Neural progenitor cell (in vitro differentiated cells): ENCODE measurements at regions not wholly inside any gene's neighbourhood (a gene's known extent, or its start where the extent isn't known, plus 50 kb on each side); places are given as distances from the start of the nearest gene placed in this dataset.
"Not testable (repeated sequence)": the region's sequence is repeated elsewhere in the genome, so short reads cannot be mapped to it uniquely, and the experiment has no call there.

Experiments used
- DNase-seq: peaks from one replicate; pipeline ENCODE4 v3.0.0-alpha.2; 2016; ENCODE audit warnings: low spot score
- H2AFZ ChIP-seq: fragments of 200-600 bp; sonication (generic); replicated peaks from 2 replicates; pipeline ENCODE4 v1.6.1; 2016; ENCODE audit warnings: antibody characterized with exemption
- H3F3A ChIP-seq: fragments of 200-600 bp; sonication (generic); 2 replicates; pipeline ENCODE4 v1.6.1; 2016; ENCODE audit warnings: antibody characterized with exemption, low read depth
- H3K27ac ChIP-seq: fragments of 200-600 bp; sonication (generic); 2 replicates; pipeline ENCODE4 v1.5.1; 2016; ENCODE audit warnings: mild to moderate bottlenecking
- H3K27me3 ChIP-seq: fragments of 200-600 bp; sonication (generic); 2 replicates; pipeline ENCODE4 v1.6.1; 2016; ENCODE audit warnings: mild to moderate bottlenecking, moderate library complexity
- H3K36me3 ChIP-seq: fragments of 200-600 bp; sonication (generic); 2 replicates; pipeline ENCODE4 v1.5.1; 2016
- H3K4me1 ChIP-seq: fragments of 200-600 bp; sonication (generic); 2 replicates; pipeline ENCODE4 v1.6.1; 2016; ENCODE audit warnings: mixed run types
- H3K4me2 ChIP-seq: fragments of 200-600 bp; sonication (generic); 2 replicates; pipeline ENCODE4 v1.6.1; 2016
- H3K4me3 ChIP-seq: fragments of 200-600 bp; sonication (generic); 2 replicates; pipeline ENCODE4 v1.5.1; 2016
- H3K79me2 ChIP-seq: fragments of 200-600 bp; sonication (generic); 2 replicates; pipeline ENCODE4 v1.6.1; 2016; ENCODE audit warnings: low read depth
- H3K9ac ChIP-seq: fragments of 200-600 bp; sonication (generic); 2 replicates; pipeline ENCODE4 v1.6.1; 2016
- H3K9me3 ChIP-seq: fragments of 200-600 bp; sonication (generic); 2 replicates; pipeline ENCODE4 v1.5.1; 2016; ENCODE audit warnings: low read depth
- H4K20me1 ChIP-seq: fragments of 200-600 bp; sonication (generic); 2 replicates; pipeline ENCODE4 v1.6.1; 2016; ENCODE audit warnings: low read depth
- H3K27ac Mint-ChIP-seq: 3 replicates; pipeline ENCODE4 v1.8.0; 2021; ENCODE audit warnings: mixed read lengths
- H3K27me3 Mint-ChIP-seq: 2 replicates; pipeline ENCODE4 v1.8.0; 2022; ENCODE audit warnings: low read depth, mild to moderate bottlenecking, inconsistent platforms, moderate library complexity, mixed read lengths; ENCODE audit not compliant: insufficient read depth
- H3K36me3 Mint-ChIP-seq: 3 replicates; pipeline ENCODE4 v1.8.0; 2021; ENCODE audit warnings: mixed read lengths
- H3K4me1 Mint-ChIP-seq: 3 replicates; pipeline ENCODE4 v1.8.0; 2021; ENCODE audit warnings: mixed read lengths
- H3K4me3 Mint-ChIP-seq: 3 replicates; pipeline ENCODE4 v1.8.0; 2021; ENCODE audit warnings: mild to moderate bottlenecking, moderate library complexity, mixed read lengths
- H3K9me3 Mint-ChIP-seq: 3 replicates; pipeline ENCODE4 v1.8.0; 2020; ENCODE audit warnings: mixed read lengths
- EZH2 ChIP-seq: fragments of 200-600 bp; sonication (generic); IDR thresholded peaks from 2 replicates; pipeline ENCODE4 v1.6.1; 2017; ENCODE audit warnings: antibody characterized with exemption, mild to moderate bottlenecking, moderate library complexity
- EZH2phosphoT487 ChIP-seq: fragments of 200-600 bp; sonication (generic); IDR thresholded peaks from 2 replicates; pipeline ENCODE4 v1.6.1; 2017; ENCODE audit warnings: antibody characterized with exemption
- TF ChIP-seq, protein P1 (sequence below): fragments of 200-600 bp; sonication (generic); IDR thresholded peaks from 2 replicates; pipeline ENCODE4 v1.5.1; 2017; ENCODE audit warnings: antibody characterized with exemption, mild to moderate bottlenecking

DNA sequence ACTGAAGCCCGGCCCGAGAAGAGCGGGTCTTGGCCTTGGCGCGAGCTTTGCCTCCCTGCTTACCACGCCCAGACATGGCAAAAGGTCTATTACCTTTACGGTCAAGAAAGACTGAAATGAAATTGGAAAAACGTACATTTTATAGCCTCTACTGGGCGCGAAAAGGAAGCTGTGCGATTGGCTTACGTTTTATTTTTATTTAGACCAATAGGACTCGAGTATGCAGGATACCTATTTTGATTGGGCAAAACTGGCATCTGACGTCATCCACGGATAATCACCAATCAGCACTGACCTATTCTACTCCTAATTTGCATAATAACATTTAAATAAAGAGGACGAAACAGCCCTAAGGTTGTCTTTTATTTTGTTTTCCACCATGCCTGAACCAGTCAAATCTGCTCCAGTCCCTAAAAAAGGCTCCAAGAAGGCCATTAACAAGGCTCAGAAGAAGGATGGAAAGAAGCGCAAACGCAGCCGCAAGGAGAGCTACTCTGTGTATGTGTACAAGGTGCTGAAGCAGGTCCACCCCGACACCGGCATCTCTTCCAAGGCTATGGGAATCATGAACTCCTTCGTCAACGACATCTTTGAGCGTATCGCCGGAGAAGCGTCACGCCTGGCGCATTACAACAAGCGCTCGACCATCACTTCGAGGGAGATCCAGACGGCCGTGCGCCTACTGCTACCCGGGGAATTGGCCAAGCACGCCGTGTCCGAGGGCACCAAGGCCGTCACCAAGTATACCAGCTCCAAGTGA is 97.4 kb downstream of the OR2B2 start:
- Histone ChIP-seq H3K4me1 (peaks cover 25% of the 10 kb centered on the region), H3K4me2 (peak overlapping the region; percentile 52), H3K27ac (peak overlapping the region; percentile 52), H3K9me3 (no peaks in the 10 kb centered on the region), H4K20me1 (peaks cover 6% of the 10 kb centered on the region), H3K4me3 (peak overlapping the region; percentile 48), H3K9ac (no peak overlapping the region), H2AFZ (no peak overlapping the region), H3K27me3 (no peaks in the 10 kb centered on the region), H3K79me2 (peaks cover 19% of the 10 kb centered on the region), H3K36me3 (no peaks in the 10 kb centered on the region), H3F3A (peaks cover 63% of the 10 kb centered on the region)
- DNase-seq, result peak; percentile 88
- Mint-ChIP-seq H3K4me3 (peak overlapping the region; percentile 91), H3K9me3 (no peaks in the 10 kb centered on the region), H3K27ac (peak overlapping the region; percentile 99), H3K27me3 (peaks cover 2% of the 10 kb centered on the region), H3K36me3 (no peaks in the 10 kb centered on the region), H3K4me1 (peaks cover 49% of the 10 kb centered on the region)
- no peak for TF ChIP-seq EZH2
- TF ChIP-seq, protein P1, sequence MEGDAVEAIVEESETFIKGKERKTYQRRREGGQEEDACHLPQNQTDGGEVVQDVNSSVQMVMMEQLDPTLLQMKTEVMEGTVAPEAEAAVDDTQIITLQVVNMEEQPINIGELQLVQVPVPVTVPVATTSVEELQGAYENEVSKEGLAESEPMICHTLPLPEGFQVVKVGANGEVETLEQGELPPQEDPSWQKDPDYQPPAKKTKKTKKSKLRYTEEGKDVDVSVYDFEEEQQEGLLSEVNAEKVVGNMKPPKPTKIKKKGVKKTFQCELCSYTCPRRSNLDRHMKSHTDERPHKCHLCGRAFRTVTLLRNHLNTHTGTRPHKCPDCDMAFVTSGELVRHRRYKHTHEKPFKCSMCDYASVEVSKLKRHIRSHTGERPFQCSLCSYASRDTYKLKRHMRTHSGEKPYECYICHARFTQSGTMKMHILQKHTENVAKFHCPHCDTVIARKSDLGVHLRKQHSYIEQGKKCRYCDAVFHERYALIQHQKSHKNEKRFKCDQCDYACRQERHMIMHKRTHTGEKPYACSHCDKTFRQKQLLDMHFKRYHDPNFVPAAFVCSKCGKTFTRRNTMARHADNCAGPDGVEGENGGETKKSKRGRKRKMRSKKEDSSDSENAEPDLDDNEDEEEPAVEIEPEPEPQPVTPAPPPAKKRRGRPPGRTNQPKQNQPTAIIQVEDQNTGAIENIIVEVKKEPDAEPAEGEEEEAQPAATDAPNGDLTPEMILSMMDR, result no peak
- no peak for TF ChIP-seq EZH2phosphoT487

DNA sequence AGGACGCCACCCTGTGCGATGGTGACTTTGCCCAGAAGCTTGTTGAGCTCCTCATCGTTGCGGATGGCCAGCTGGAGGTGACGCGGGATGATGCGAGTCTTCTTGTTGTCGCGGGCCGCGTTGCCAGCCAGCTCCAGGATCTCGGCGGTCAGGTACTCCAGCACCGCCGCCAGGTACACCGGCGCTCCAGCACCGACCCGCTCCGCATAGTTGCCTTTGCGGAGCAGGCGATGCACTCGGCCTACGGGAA is 97.9 kb downstream of the OR2B2 start:
- H3K9me3 ChIP-seq, H4K20me1 ChIP-seq, H3K27me3 Mint-ChIP-seq, DNase-seq, H3K36me3 Mint-ChIP-seq, H2AFZ ChIP-seq, H3K27me3 ChIP-seq, H3K36me3 ChIP-seq, H3K9me3 Mint-ChIP-seq, H3K9ac ChIP-seq: not testable (repeated sequence)
- Histone ChIP-seq H3K4me3 (peak overlapping the region; percentile 48), H3F3A (peaks cover 65% of the 10 kb centered on the region), H3K27ac (peak overlapping the region; percentile 47), H3K79me2 (peaks cover 23% of the 10 kb centered on the region), H3K4me2 (peak overlapping the region; percentile 82), H3K4me1 (peaks cover 28% of the 10 kb centered on the region)
- Mint-ChIP-seq H3K27ac (peak overlapping the region; percentile 99), H3K4me3 (peak overlapping the region; percentile 91), H3K4me1 (peaks cover 49% of the 10 kb centered on the region)

DNA sequence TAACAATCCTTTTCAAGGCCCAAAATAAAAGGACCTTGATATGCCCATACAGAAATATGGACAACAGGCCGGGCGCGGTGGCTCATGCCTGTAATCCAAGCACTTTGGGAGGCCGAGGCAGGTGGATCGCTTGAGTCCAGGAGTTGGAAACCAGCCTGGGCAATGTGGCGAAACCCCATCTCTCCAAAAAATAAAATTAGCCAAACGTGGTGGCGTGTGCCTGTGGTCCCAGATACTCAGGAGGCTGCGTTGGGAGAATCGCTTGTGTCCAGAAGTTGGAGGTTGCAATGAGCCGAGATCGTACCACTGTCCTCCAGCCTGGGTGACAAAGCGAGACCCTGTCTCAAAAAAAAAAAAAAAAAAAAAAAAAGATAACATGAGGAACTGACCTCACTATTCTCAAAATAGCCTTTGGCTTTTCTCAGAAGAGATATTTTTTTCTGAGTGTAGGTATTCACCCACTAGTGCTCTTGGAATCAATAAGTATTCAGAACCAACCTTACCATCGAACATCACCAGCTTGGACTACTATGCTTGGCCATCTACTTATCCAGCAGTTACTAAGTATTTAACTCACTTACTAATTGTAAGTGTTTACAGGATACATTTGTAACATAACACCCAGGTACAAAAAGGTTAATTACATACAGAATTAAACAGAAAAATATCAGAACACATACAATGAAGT is 99.2 kb downstream of the OR2B2 start:
- DNase-seq, result no peak
- no peaks in the 10 kb centered on the region for H3K9me3 ChIP-seq
- peak overlapping the region; percentile 84 for H3K4me2 ChIP-seq
- Mint-ChIP-seq H3K4me3 (peak overlapping the region; percentile 91), H3K4me1 (peaks cover 54% of the 10 kb centered on the region), H3K27me3 (peaks cover 2% of the 10 kb centered on the region), H3K36me3 (no peaks in the 10 kb centered on the region), H3K9me3 (no peaks in the 10 kb centered on the region), H3K27ac (no peak overlapping the region)
- H3K79me2 ChIP-seq, result peaks cover 32% of the 10 kb centered on the region
- no peak overlapping the region for H3K9ac ChIP-seq
- H3K36me3 ChIP-seq, result no peaks in the 10 kb centered on the region
- H3K4me1 ChIP-seq, result peaks cover 33% of the 10 kb centered on the region
- peak overlapping the region; percentile 47 for H3K27ac ChIP-seq
- peaks cover 75% of the 10 kb centered on the region for H3F3A ChIP-seq
- no peak overlapping the region for H2AFZ ChIP-seq
- TF ChIP-seq, protein P1, result no peak
- TF ChIP-seq EZH2 (no peak), EZH2phosphoT487 (no peak)
- H3K4me3 ChIP-seq, result peak overlapping the region; percentile 48
- no peaks in the 10 kb centered on the region for H3K27me3 ChIP-seq
- H4K20me1 ChIP-seq, result peaks cover 6% of the 10 kb centered on the region
